B cell (primary cell): ENCODE measurements at regions not wholly inside any gene's neighbourhood (a gene's known extent, or its start where the extent isn't known, plus 50 kb on each side); places are given as distances from the start of the nearest gene placed in this dataset.

Source experiments
- ATAC-seq: fragments of 200-7000 bp; cut with Tn5 transposase; one replicate; pipeline ENCODE4 v1.10.0; 2021; ENCODE audit warnings: low read depth, mild to moderate bottlenecking, moderate number of reproducible peaks, moderate library complexity
- CTCF ChIA-PET: fragments of 350-600 bp; sonication (Branson Sonifier 250); formaldehyde crosslinking; loops from one replicate; lab custom pipeline; 2021; ENCODE audit warnings: antibody characterized with exemption, inconsistent platforms; lab: Charles Lee
- POLR2A ChIA-PET: fragments of 350-600 bp; sonication (Branson Sonifier 250); formaldehyde crosslinking; loops from one replicate; lab custom pipeline; 2021; ENCODE audit warnings: antibody characterized with exemption; lab: Charles Lee
- DNase-seq: peaks from one replicate; pipeline ENCODE4 v3.0.0; 2013
- H2AFZ ChIP-seq: 2 replicates; pipeline ENCODE4 v1.6.1; 2012; ENCODE audit warnings: mild to moderate bottlenecking, low read depth, low read length; ENCODE audit not compliant: insufficient read depth, poor library complexity, severe bottlenecking
- H3K27ac ChIP-seq, 2 donors: 1 replicate in 1 of 2; 2 replicates in 1 of 2; pipeline ENCODE4 v1.5.1; 2012 to 2013; ENCODE audit warnings: low read length in 2 of 2, mild to moderate bottlenecking in 2 of 2, moderate library complexity in 1 of 2
- H3K27me3 ChIP-seq, 4 experiments: fragments of 200-600 bp in 1 of 4; sonication (generic) in 1 of 4; replicated peaks in 1 of 4; 1 replicate in 2 of 4; 2 replicates in 2 of 4; pipeline versions ENCODE4 v1.6.1 to v1.7.0; 2013 to 2016; ENCODE audit warnings: low read length in 3 of 4, mild to moderate bottlenecking in 2 of 4, mixed read lengths in 1 of 4, moderate library complexity in 1 of 4; ENCODE audit not compliant: insufficient read depth in 4 of 4, control insufficient read depth in 3 of 4; ENCODE audit errors: control extremely low read depth in 1 of 4
- H3K36me3 ChIP-seq, 2 experiments: replicated peaks in 1 of 2; 1 replicate in 1 of 2; 2 replicates in 1 of 2; pipeline versions ENCODE4 v1.6.1 to v1.7.1; 2013; ENCODE audit warnings: low read length in 1 of 2; ENCODE audit not compliant: insufficient read depth in 2 of 2, control insufficient read depth in 1 of 2; ENCODE audit errors: control extremely low read depth in 1 of 2, extremely low read depth in 1 of 2
- H3K4me1 ChIP-seq, 2 donors: fragments of 200-600 bp in 1 of 2; sonication (generic) in 1 of 2; 1 replicate in 1 of 2; 2 replicates in 1 of 2; pipeline versions ENCODE4 v1.5.1 to v1.6.1; 2013 to 2017; ENCODE audit warnings: low read length in 2 of 2; ENCODE audit not compliant: control insufficient read depth in 2 of 2, insufficient read depth in 2 of 2
- H3K4me2 ChIP-seq: replicated peaks from 2 replicates; pipeline ENCODE3; 2012; ENCODE audit warnings: mild to moderate bottlenecking, low read depth, low read length; ENCODE audit not compliant: poor library complexity, severe bottlenecking
- H3K4me3 ChIP-seq, 5 experiments: fragments of 200-600 bp in 1 of 5; sonication (generic) in 1 of 5; 1 replicate in 3 of 5; 2 replicates in 2 of 5; pipeline versions ENCODE4 v1.5.1 to v1.7.0; 2011 to 2016; ENCODE audit warnings: low read length in 4 of 5, mild to moderate bottlenecking in 4 of 5, low read depth in 2 of 5, control low read depth in 1 of 5, moderate library complexity in 1 of 5; ENCODE audit not compliant: insufficient read depth in 1 of 5; ENCODE audit errors: control extremely low read depth in 1 of 5, extremely low read depth in 1 of 5
- H3K79me2 ChIP-seq: fragments of 200-600 bp; sonication (generic); one replicate; pipeline ENCODE4 v1.6.0; 2016; ENCODE audit warnings: low read length; ENCODE audit not compliant: control insufficient read depth, insufficient read depth
- H3K9ac ChIP-seq: fragments of 200-600 bp; sonication (generic); 2 replicates; pipeline ENCODE4 v1.6.1; 2017; ENCODE audit warnings: mild to moderate bottlenecking, low read length, moderate library complexity
- H3K9me3 ChIP-seq, 3 donors: one replicate each; pipeline versions ENCODE4 v1.6.1 to v1.7.1; 2013; ENCODE audit warnings: low read length in 2 of 3; ENCODE audit not compliant: control insufficient read depth in 2 of 3, insufficient read depth in 1 of 3; ENCODE audit errors: control extremely low read depth in 1 of 3
- H4K20me1 ChIP-seq: 2 replicates; pipeline ENCODE4 v1.6.0; 2012; ENCODE audit warnings: mild to moderate bottlenecking, low read length; ENCODE audit not compliant: insufficient read depth, control insufficient read depth, poor library complexity, severe bottlenecking
- H3K27ac Mint-ChIP-seq: one replicate; pipeline ENCODE4 v1.8.0; 2021; ENCODE audit warnings: mixed read lengths
- H3K27me3 Mint-ChIP-seq: one replicate; pipeline ENCODE4 v1.8.0; 2021; ENCODE audit warnings: mixed read lengths
- H3K4me1 Mint-ChIP-seq: one replicate; pipeline ENCODE4 v1.8.0; 2021; ENCODE audit warnings: mixed read lengths
- H3K4me3 Mint-ChIP-seq: one replicate; pipeline ENCODE4 v1.8.0; 2021; ENCODE audit warnings: mixed read lengths
- H3K9me3 Mint-ChIP-seq: one replicate; pipeline ENCODE4 v1.8.0; 2022; ENCODE audit warnings: mixed read lengths; ENCODE audit not compliant: insufficient read depth
- EZH2 ChIP-seq: IDR thresholded peaks from 2 replicates; pipeline ENCODE4 v1.6.1; 2012; ENCODE audit warnings: borderline replicate concordance, low read depth, mild to moderate bottlenecking, moderate library complexity, low read length; ENCODE audit not compliant: insufficient read depth, poor library complexity, severe bottlenecking
- WGBS: methylation state at CpG from one replicate; pipeline ENCODE4 v1.1.5; 2013; ENCODE audit warnings: missing lambda C conversion rate; ENCODE audit not compliant: insufficient coverage; 5-methylcytosine and 5-hydroxymethylcytosine counted together
- intact Hi-C: fragments of 100-400 bp; cut with micrococcal nuclease; formaldehyde crosslinking; loops from one replicate; pipeline ENCODE4 v1.10.0; 2022
- TF ChIP-seq, protein P1 (sequence below): fragments of 200-600 bp; IDR thresholded peaks from one replicate; pipeline ENCODE4 v1.8.0; 2022; ENCODE audit warnings: antibody characterized with exemption, mild to moderate bottlenecking

DNA sequence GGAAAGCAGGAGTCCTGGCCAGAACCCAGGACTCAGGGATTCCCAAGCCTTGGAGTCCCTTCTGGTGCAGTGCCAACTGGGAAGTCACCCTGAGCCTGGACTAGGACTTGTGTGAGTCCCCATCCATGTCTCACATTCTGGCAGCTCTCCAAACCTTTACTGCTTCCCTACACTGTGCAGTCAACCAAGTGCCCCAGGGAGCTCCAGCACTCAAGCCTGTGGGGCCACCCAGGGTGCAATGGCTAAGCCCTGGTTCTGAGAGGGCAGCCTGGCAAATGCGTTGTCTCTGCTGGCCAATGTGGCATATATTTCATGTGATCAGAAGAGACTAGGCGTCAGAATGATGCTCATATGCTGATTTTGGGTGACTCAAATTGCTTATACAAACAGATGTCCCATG, 223.4 kb downstream of the SP3 start:
- Histone ChIP-seq H3K9me3 (no peaks in the 10 kb centered on the region), H3K4me3 (no peak overlapping the region), H2AFZ (no peak overlapping the region), H3K4me1 (no peaks in the 10 kb centered on the region), H3K9ac (no peak overlapping the region), H3K27me3 (peaks cover 0 to 6% (median 2%) of the 10 kb centered on the region in 4 experiments), H4K20me1 (no peaks in the 10 kb centered on the region), H3K4me2 (no peak overlapping the region), H3K79me2 (no peaks in the 10 kb centered on the region), H3K36me3 (no peaks in the 10 kb centered on the region), H3K27ac (no peak overlapping the region)
- CTCF ChIA-PET: no interaction called here
- TF ChIP-seq EZH2: no peak
- TF ChIP-seq, protein P1, sequence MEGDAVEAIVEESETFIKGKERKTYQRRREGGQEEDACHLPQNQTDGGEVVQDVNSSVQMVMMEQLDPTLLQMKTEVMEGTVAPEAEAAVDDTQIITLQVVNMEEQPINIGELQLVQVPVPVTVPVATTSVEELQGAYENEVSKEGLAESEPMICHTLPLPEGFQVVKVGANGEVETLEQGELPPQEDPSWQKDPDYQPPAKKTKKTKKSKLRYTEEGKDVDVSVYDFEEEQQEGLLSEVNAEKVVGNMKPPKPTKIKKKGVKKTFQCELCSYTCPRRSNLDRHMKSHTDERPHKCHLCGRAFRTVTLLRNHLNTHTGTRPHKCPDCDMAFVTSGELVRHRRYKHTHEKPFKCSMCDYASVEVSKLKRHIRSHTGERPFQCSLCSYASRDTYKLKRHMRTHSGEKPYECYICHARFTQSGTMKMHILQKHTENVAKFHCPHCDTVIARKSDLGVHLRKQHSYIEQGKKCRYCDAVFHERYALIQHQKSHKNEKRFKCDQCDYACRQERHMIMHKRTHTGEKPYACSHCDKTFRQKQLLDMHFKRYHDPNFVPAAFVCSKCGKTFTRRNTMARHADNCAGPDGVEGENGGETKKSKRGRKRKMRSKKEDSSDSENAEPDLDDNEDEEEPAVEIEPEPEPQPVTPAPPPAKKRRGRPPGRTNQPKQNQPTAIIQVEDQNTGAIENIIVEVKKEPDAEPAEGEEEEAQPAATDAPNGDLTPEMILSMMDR: no peak
- POLR2A ChIA-PET: no interaction called here
- ATAC-seq (no peak), DNase-seq (no peak)
- intact Hi-C loops: no loop called here
- Mint-ChIP-seq H3K9me3 (peaks cover 2% of the 10 kb centered on the region), H3K27me3 (peaks cover 38% of the 10 kb centered on the region), H3K4me3 (no peak overlapping the region), H3K4me1 (no peaks in the 10 kb centered on the region), H3K27ac (no peak overlapping the region)
- WGBS: 100% methylated on average over 1 of the region's 2 CpGs

DNA sequence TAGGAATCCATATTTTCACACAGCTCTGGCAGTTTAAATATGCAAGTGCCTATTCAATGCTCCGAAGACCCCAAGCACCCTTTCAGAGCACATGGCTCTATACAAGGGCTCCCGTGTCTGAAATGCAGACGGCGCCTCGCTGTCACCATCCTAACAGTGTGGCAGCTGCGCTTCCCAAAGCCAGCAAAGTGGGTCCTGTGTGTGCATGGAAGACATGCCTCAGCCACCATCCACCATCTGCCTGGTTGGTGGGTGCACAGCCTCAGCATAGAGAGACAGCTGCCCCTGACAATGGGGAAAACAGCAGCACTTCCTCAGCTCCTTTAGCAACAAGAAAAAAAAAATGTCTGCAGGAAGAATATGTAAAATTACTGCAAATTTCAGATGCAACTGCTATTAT, 218.1 kb downstream of the SP3 start:
- no peaks in the 10 kb centered on the region for H3K36me3 ChIP-seq
- H3K4me1 ChIP-seq: no peaks in the 10 kb centered on the region
- H3K27me3 ChIP-seq: peaks cover 0 to 7% (median 2%) of the 10 kb centered on the region in 4 experiments
- H2AFZ ChIP-seq: no peak overlapping the region
- H3K4me2 ChIP-seq: no peak overlapping the region
- no peak for TF ChIP-seq EZH2
- TF ChIP-seq, protein P1: no peak
- no peak overlapping the region for H3K27ac ChIP-seq
- no peak overlapping the region for H3K9ac ChIP-seq
- no peaks in the 10 kb centered on the region for H3K9me3 ChIP-seq
- ATAC-seq (no peak), DNase-seq (no peak)
- peaks cover 41% of the 10 kb centered on the region for H3K27me3 Mint-ChIP-seq
- WGBS: 100% methylated on average over 6 of the region's 6 CpGs
- ChIA-PET POLR2A (no interaction called here), CTCF (no interaction called here)
- intact Hi-C loops: no loop called here
- H4K20me1 ChIP-seq: no peaks in the 10 kb centered on the region
- H3K27ac Mint-ChIP-seq: no peak overlapping the region
- no peaks in the 10 kb centered on the region for H3K4me1 Mint-ChIP-seq
- H3K9me3 Mint-ChIP-seq: no peaks in the 10 kb centered on the region
- no peak overlapping the region for H3K4me3 Mint-ChIP-seq
- H3K79me2 ChIP-seq: no peaks in the 10 kb centered on the region
- H3K4me3 ChIP-seq: no peak overlapping the region
